ENCODE measurements at regions not wholly inside any gene's neighbourhood (a gene's known extent, or its start where the extent isn't known, plus 50 kb on each side); places are given as distances from the start of the nearest gene placed in this dataset.

- TF ChIP-seq, protein P1, sequence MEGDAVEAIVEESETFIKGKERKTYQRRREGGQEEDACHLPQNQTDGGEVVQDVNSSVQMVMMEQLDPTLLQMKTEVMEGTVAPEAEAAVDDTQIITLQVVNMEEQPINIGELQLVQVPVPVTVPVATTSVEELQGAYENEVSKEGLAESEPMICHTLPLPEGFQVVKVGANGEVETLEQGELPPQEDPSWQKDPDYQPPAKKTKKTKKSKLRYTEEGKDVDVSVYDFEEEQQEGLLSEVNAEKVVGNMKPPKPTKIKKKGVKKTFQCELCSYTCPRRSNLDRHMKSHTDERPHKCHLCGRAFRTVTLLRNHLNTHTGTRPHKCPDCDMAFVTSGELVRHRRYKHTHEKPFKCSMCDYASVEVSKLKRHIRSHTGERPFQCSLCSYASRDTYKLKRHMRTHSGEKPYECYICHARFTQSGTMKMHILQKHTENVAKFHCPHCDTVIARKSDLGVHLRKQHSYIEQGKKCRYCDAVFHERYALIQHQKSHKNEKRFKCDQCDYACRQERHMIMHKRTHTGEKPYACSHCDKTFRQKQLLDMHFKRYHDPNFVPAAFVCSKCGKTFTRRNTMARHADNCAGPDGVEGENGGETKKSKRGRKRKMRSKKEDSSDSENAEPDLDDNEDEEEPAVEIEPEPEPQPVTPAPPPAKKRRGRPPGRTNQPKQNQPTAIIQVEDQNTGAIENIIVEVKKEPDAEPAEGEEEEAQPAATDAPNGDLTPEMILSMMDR (conservative IDR thresholded peaks at IDR 0.05 in 1 of 2, IDR thresholded peaks at IDR 0.05 in 1 of 2; ENCODE audit: low read depth in 1 of 2, low read length in 2 of 2): no peak
- no peak for TF ChIP-seq EZH2 (IDR thresholded peaks at IDR 0.05; ENCODE audit: low read length, missing control alignments)
Observed at GRCh38 chr7:68439897-68440296, 1158.4 kb upstream of the AUTS2 start.

All from fibroblast of lung (primary cell).